ENCODE measurements at regions not wholly inside any gene's neighbourhood (a gene's known extent, or its start where the extent isn't known, plus 50 kb on each side); places are given as distances from the start of the nearest gene placed in this dataset.

DNA sequence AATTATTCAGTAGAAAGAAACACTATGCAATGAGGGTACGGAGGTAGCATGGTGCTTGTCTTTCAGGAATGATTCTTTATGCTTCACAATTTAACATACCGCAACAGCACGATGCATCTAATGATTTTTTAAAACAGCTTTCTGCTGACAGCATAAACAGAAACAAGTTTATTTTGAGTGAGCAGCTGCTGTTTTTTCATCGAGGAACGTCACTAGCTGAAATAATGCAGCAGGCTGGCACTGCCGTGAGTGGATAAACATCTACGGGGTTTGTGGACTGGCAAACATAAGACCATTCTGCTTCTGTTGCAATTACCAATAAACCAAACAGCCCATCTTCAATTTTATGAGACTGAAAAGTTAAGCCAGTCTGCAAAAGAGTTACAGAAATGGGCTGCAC is 871.8 kb downstream of the RPS29 start:
- H3K27me3 ChIP-seq (ENCODE audit: insufficient read depth): no peaks in the 10 kb centered on the region
- no peaks in the 10 kb centered on the region for H3K79me2 ChIP-seq (ENCODE audit: insufficient read depth)
- no peaks in the 10 kb centered on the region for H3K9me3 ChIP-seq
- no peaks in the 10 kb centered on the region for H3F3A ChIP-seq (replicated peaks; ENCODE audit: insufficient read depth)
- TF ChIP-seq GABPA (IDR thresholded peaks at IDR 0.05; ENCODE audit: low read depth) (no peak), RCOR1 (IDR thresholded peaks at IDR 0.05; ENCODE audit: low read length) (no peak), MXI1 (IDR thresholded peaks at IDR 0.05; ENCODE audit: low read depth, low read length) (no peak), TCF12 (IDR thresholded peaks at IDR 0.05) (no peak), SMC3 (IDR thresholded peaks at IDR 0.05; ENCODE audit: low read depth, low read length) (no peak), TEAD4 (IDR thresholded peaks at IDR 0.05; ENCODE audit: borderline replicate concordance, insufficient read depth) (no peak), POLR2AphosphoS5 (IDR thresholded peaks at IDR 0.05; ENCODE audit: low read depth, low read length) (no peak), FOXM1 (IDR thresholded peaks at IDR 0.05; ENCODE audit: low read depth) (no peak)
- TF ChIP-seq, protein P1, sequence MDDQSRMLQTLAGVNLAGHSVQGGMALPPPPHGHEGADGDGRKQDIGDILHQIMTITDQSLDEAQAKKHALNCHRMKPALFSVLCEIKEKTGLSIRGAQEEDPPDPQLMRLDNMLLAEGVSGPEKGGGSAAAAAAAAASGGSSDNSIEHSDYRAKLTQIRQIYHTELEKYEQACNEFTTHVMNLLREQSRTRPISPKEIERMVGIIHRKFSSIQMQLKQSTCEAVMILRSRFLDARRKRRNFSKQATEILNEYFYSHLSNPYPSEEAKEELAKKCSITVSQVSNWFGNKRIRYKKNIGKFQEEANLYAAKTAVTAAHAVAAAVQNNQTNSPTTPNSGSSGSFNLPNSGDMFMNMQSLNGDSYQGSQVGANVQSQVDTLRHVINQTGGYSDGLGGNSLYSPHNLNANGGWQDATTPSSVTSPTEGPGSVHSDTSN (IDR thresholded peaks at IDR 0.05): no peak
- TF ChIP-seq, protein P2, sequence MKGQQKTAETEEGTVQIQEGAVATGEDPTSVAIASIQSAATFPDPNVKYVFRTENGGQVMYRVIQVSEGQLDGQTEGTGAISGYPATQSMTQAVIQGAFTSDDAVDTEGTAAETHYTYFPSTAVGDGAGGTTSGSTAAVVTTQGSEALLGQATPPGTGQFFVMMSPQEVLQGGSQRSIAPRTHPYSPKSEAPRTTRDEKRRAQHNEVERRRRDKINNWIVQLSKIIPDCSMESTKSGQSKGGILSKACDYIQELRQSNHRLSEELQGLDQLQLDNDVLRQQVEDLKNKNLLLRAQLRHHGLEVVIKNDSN (IDR thresholded peaks at IDR 0.05; ENCODE audit: borderline replicate concordance, low read depth): no peak
- ChIA-PET CTCF (no interaction called here), POLR2A (no interaction called here)
- H3K27ac ChIP-seq (ENCODE audit: low read depth in 2 of 2, low read length in 1 of 2): no peak overlapping the region
- DNase-seq: no peak
- no peaks in the 10 kb centered on the region for H4K20me1 ChIP-seq (ENCODE audit: insufficient read depth)
- no peak overlapping the region for H2AFZ ChIP-seq (ENCODE audit: low read depth)
- H3K9ac ChIP-seq: no peak overlapping the region
- no peak overlapping the region for H3K4me2 ChIP-seq
- WGBS (ENCODE audit: low lambda C conversion rate): 64% methylated on average over 7 of the region's 7 CpGs
- no peaks in the 10 kb centered on the region for H3K9me2 ChIP-seq
- no peaks in the 10 kb centered on the region for H3K4me1 ChIP-seq (ENCODE audit: control insufficient read depth in 1 of 2, insufficient read depth in 2 of 2, low read depth in 1 of 2, low read length in 1 of 2)
- no peaks in the 10 kb centered on the region for H3K36me3 ChIP-seq (replicated peaks in 1 of 2; ENCODE audit: control insufficient read depth in 1 of 2, insufficient read depth in 2 of 2, low read length in 1 of 2)
- no peak overlapping the region for H3K4me3 ChIP-seq (ENCODE audit: low read depth in 2 of 2, low read length in 1 of 2)

DNA sequence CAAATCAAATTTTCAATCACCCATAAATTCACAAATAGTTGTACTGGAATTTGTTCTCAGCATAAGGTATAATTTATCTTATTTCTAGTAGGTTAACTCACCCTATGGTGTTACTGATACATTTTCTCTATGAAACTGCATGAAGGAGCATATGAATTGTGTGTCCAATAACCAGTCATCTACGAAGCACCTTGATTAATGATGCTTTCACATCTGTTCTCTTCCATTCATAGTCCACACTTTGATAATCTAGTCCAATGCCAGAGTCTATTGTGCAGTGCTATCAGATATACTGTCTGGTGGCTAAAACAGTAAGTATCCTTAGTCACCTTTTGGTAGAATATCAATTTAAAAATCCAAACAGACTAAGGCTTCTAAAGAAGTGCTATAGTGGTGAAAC is 876.0 kb downstream of the RPS29 start:
- DNase-seq: no peak
- Histone ChIP-seq H2AFZ (ENCODE audit: low read depth) (no peak overlapping the region), H3K27me3 (ENCODE audit: insufficient read depth) (no peaks in the 10 kb centered on the region), H3K9ac (no peak overlapping the region), H3K9me2 (no peaks in the 10 kb centered on the region), H3K4me2 (no peak overlapping the region), H3K9me3 (no peaks in the 10 kb centered on the region), H3K4me3 (ENCODE audit: low read depth in 2 of 2, low read length in 1 of 2) (no peak overlapping the region), H3K79me2 (ENCODE audit: insufficient read depth) (no peaks in the 10 kb centered on the region), H4K20me1 (ENCODE audit: insufficient read depth) (no peaks in the 10 kb centered on the region), H3K36me3 (replicated peaks in 1 of 2; ENCODE audit: control insufficient read depth in 1 of 2, insufficient read depth in 2 of 2, low read length in 1 of 2) (no peaks in the 10 kb centered on the region), H3K27ac (ENCODE audit: low read depth in 2 of 2, low read length in 1 of 2) (no peak overlapping the region), H3K4me1 (ENCODE audit: control insufficient read depth in 1 of 2, insufficient read depth in 2 of 2, low read depth in 1 of 2, low read length in 1 of 2) (no peaks in the 10 kb centered on the region), H3F3A (replicated peaks; ENCODE audit: insufficient read depth) (no peaks in the 10 kb centered on the region)
- ChIA-PET POLR2A (no interaction called here), CTCF (no interaction called here)
- 5% methylated on average over 1 of the region's 1 CpG for WGBS (ENCODE audit: low lambda C conversion rate)
- TF ChIP-seq RFX5 (IDR thresholded peaks at IDR 0.05; ENCODE audit: low read length) (no peak), JUND (IDR thresholded peaks at IDR 0.05) (no peak), FOSL2 (IDR thresholded peaks at IDR 0.05; ENCODE audit: borderline replicate concordance, low read depth) (no peak), YY1 (IDR thresholded peaks at IDR 0.05; ENCODE audit: low read depth) (no peak), MXI1 (IDR thresholded peaks at IDR 0.05; ENCODE audit: low read depth, low read length) (no peak), RCOR1 (IDR thresholded peaks at IDR 0.05; ENCODE audit: low read length) (no peak), FOXM1 (IDR thresholded peaks at IDR 0.05; ENCODE audit: low read depth) (no peak), RAD21 (IDR thresholded peaks at IDR 0.05; ENCODE audit: low read length) (no peak), NRF1 (IDR thresholded peaks at IDR 0.05; ENCODE audit: low read depth, low read length) (no peak), SMC3 (IDR thresholded peaks at IDR 0.05; ENCODE audit: low read depth, low read length) (no peak)
- TF ChIP-seq, protein P3, sequence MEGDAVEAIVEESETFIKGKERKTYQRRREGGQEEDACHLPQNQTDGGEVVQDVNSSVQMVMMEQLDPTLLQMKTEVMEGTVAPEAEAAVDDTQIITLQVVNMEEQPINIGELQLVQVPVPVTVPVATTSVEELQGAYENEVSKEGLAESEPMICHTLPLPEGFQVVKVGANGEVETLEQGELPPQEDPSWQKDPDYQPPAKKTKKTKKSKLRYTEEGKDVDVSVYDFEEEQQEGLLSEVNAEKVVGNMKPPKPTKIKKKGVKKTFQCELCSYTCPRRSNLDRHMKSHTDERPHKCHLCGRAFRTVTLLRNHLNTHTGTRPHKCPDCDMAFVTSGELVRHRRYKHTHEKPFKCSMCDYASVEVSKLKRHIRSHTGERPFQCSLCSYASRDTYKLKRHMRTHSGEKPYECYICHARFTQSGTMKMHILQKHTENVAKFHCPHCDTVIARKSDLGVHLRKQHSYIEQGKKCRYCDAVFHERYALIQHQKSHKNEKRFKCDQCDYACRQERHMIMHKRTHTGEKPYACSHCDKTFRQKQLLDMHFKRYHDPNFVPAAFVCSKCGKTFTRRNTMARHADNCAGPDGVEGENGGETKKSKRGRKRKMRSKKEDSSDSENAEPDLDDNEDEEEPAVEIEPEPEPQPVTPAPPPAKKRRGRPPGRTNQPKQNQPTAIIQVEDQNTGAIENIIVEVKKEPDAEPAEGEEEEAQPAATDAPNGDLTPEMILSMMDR (IDR thresholded peaks at IDR 0.05): no peak
- TF ChIP-seq, protein P4, sequence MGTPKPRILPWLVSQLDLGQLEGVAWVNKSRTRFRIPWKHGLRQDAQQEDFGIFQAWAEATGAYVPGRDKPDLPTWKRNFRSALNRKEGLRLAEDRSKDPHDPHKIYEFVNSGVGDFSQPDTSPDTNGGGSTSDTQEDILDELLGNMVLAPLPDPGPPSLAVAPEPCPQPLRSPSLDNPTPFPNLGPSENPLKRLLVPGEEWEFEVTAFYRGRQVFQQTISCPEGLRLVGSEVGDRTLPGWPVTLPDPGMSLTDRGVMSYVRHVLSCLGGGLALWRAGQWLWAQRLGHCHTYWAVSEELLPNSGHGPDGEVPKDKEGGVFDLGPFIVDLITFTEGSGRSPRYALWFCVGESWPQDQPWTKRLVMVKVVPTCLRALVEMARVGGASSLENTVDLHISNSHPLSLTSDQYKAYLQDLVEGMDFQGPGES (IDR thresholded peaks at IDR 0.05; ENCODE audit: low read depth, low read length): no peak
- TF ChIP-seq, protein P2 (IDR thresholded peaks at IDR 0.05; ENCODE audit: borderline replicate concordance, low read depth): no peak
- TF ChIP-seq, protein P5, sequence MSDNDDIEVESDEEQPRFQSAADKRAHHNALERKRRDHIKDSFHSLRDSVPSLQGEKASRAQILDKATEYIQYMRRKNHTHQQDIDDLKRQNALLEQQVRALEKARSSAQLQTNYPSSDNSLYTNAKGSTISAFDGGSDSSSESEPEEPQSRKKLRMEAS (IDR thresholded peaks at IDR 0.05; ENCODE audit: low read depth): no peak
- TF ChIP-seq, protein P6, sequence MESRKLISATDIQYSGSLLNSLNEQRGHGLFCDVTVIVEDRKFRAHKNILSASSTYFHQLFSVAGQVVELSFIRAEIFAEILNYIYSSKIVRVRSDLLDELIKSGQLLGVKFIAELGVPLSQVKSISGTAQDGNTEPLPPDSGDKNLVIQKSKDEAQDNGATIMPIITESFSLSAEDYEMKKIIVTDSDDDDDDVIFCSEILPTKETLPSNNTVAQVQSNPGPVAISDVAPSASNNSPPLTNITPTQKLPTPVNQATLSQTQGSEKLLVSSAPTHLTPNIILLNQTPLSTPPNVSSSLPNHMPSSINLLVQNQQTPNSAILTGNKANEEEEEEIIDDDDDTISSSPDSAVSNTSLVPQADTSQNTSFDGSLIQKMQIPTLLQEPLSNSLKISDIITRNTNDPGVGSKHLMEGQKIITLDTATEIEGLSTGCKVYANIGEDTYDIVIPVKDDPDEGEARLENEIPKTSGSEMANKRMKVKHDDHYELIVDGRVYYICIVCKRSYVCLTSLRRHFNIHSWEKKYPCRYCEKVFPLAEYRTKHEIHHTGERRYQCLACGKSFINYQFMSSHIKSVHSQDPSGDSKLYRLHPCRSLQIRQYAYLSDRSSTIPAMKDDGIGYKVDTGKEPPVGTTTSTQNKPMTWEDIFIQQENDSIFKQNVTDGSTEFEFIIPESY (IDR thresholded peaks at IDR 0.05; ENCODE audit: borderline replicate concordance, low read depth): no peak

All from SK-N-SH (cell line).